ENCODE measurements at regions not wholly inside any gene's neighbourhood (a gene's known extent, or its start where the extent isn't known, plus 50 kb on each side); places are given as distances from the start of the nearest gene placed in this dataset.

GRCh38 chr5:77157732-77158532 is 52.5 kb upstream of the PDE8B start:
- no peak for DNase-seq

- DNase-seq: no peak
These were observed 54.1 kb upstream of the PDE8B start for GRCh38 chr5:77156379-77156778.

GRCh38 chr5:77155179-77155785 is 55.2 kb upstream of the PDE8B start:
- DNase-seq: no peak

GRCh38 chr5:77152441-77152840 is 58.0 kb upstream of the PDE8B start:
- no peak for DNase-seq

- no peak for DNase-seq
These were observed 59.0 kb upstream of the PDE8B start for GRCh38 chr5:77151501-77151900.

- DNase-seq: peak; percentile 22 to 61 (median 57)
These were observed 59.8 kb upstream of the ZBED3 start for GRCh38 chr5:77146896-77147295.

GRCh38 chr5:77145666-77146065 is 58.6 kb upstream of the ZBED3 start:
- DNase-seq: peak; percentile 39 to 69 (median 66)

GRCh38 chr5:77144837-77145139 is 57.7 kb upstream of the ZBED3 start:
- no peak for DNase-seq

- peak; percentile 83 to 87 (median 85) for DNase-seq
These were observed 57.1 kb upstream of the ZBED3 start for GRCh38 chr5:77143998-77144836.

- no peak for DNase-seq
These were observed 53.3 kb upstream of the ZBED3 start for GRCh38 chr5:77140350-77140749.

GRCh38 chr5:77139001-77139400 is 51.9 kb upstream of the ZBED3 start:
- DNase-seq: peak in 2 of 3 donors; percentile 29 to 30

All from suppressor macrophage treated with lipopolysaccharide for 1 hour (primary cell).